ENCODE measurements at regions not wholly inside any gene's neighbourhood (a gene's known extent, or its start where the extent isn't known, plus 50 kb on each side); places are given as distances from the start of the nearest gene placed in this dataset.

- Mint-ChIP-seq H3K4me3 (no peak overlapping the region), H3K27me3 (peaks cover 1% of the 10 kb centered on the region), H3K36me3 (no peaks in the 10 kb centered on the region), H3K4me1 (peaks cover 4% of the 10 kb centered on the region), H3K9me3 (no peaks in the 10 kb centered on the region), H3K27ac (no peak overlapping the region)
Observed at GRCh38 chr20:60113024-60113724, 155.0 kb downstream of the CDH26 start.

- no peaks in the 10 kb centered on the region for H3K36me3 Mint-ChIP-seq
- H3K27ac Mint-ChIP-seq = no peak overlapping the region
- H3K4me3 Mint-ChIP-seq = no peak overlapping the region
- H3K4me1 Mint-ChIP-seq = peaks cover 4% of the 10 kb centered on the region
- H3K27me3 Mint-ChIP-seq = peaks cover 1% of the 10 kb centered on the region
- no peaks in the 10 kb centered on the region for H3K9me3 Mint-ChIP-seq
Observed at GRCh38 chr20:60113771-60114170, 155.5 kb downstream of the CDH26 start.

DNA sequence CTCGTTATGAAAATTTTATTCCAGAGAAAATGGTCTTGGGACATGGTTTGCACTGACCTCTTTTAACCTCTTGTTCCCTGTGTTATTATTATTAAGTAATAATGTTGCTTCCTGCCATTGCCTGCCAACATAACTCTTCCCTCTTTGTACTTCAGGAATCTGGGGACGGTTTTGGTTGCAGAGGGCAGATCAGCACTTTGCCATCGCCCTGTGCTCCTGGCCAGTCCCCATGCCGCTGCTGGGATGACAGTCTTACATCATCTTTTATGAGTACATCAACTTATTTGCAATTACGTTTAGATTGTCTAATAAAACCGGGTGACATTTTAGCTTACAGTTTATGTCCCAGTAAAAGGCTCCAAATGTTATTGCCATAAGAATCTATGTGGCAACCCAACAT is 157.2 kb downstream of the CDH26 start:
- peaks cover 4% of the 10 kb centered on the region for H3K4me1 Mint-ChIP-seq

DNA sequence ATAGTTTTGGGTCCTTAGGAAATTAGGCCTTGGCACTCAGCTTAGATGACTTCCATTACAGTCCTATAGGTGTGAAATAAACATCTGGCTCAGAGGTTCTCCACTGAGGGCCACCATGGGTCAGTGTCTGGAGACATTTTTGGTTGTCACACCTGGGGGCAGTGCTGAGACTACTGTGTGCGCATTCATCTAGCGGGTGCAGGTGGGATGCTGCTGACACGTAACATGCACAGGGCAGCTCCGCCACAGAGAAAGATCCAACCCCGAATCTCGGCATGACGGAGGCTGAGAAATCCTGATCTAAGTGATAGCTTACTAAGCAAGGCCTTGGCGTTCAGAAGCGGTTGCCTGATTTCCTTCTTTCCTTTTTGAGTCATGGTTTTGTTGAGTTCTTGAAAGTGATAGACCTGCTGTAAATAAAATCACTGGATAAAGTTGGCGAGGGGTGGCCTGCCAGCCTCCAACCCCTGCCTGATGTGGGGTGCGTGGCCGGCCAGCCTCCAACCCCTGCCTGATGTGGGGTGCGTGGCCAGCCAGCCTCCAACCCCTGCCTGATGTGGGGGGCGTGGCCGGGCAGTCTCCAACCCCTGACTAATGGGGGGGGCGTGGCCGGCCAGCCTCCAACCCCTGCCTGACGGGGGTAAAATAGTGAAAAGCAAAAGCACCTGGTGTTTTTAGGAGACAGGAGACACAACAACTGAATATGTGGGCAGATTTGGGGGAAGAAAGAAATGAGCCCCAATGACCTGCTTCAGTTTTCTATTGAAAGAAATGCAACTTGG is 158.1 kb downstream of the CDH26 start:
- H3K4me3 Mint-ChIP-seq = no peak overlapping the region

More for the DNA sequence above, 157.2 kb downstream of the CDH26 start:
- Mint-ChIP-seq H3K4me3 (no peak overlapping the region), H3K9me3 (no peaks in the 10 kb centered on the region), H3K36me3 (no peaks in the 10 kb centered on the region), H3K27ac (no peak overlapping the region), H3K27me3 (peaks cover 1% of the 10 kb centered on the region)

DNA sequence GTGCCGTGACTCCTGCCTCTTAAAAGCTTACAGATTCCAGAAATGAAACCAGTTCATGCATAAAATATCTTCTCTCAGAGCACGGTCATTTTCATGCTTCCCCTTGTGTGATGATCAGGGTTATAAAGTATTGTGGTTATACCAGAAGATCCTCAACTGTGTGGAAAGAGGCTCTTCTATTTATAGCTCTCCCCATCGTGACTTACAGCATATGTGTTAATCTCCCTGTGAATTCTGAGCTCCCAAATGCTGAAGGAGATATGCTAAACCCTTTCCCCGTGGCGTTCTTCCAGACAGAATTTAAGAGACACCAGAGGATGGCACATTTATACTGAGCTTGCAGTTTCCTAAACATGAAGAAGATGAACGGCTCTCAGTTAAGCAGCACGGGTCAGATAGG is 158.8 kb downstream of the CDH26 start:
- Mint-ChIP-seq H3K9me3 (no peaks in the 10 kb centered on the region), H3K36me3 (no peaks in the 10 kb centered on the region), H3K4me3 (no peak overlapping the region), H3K27me3 (peaks cover 1% of the 10 kb centered on the region), H3K27ac (no peak overlapping the region), H3K4me1 (peaks cover 4% of the 10 kb centered on the region)

More for the DNA sequence above, 158.1 kb downstream of the CDH26 start:
- Mint-ChIP-seq H3K27ac (no peak overlapping the region), H3K9me3 (no peaks in the 10 kb centered on the region), H3K4me1 (peaks cover 4% of the 10 kb centered on the region), H3K36me3 (no peaks in the 10 kb centered on the region), H3K27me3 (peaks cover 1% of the 10 kb centered on the region)

GRCh38 chr20:60121903-60122302 is 163.7 kb downstream of the CDH26 start:
- Mint-ChIP-seq H3K9me3 (no peaks in the 10 kb centered on the region), H3K27me3 (peaks cover 1% of the 10 kb centered on the region), H3K27ac (no peak overlapping the region), H3K36me3 (no peaks in the 10 kb centered on the region), H3K4me1 (peaks cover 4% of the 10 kb centered on the region), H3K4me3 (no peak overlapping the region)

GRCh38 chr20:60122671-60123070 is 164.4 kb downstream of the CDH26 start:
- H3K4me3 Mint-ChIP-seq = no peak overlapping the region
- H3K36me3 Mint-ChIP-seq = no peaks in the 10 kb centered on the region
- no peaks in the 10 kb centered on the region for H3K9me3 Mint-ChIP-seq
- no peak overlapping the region for H3K27ac Mint-ChIP-seq
- no peaks in the 10 kb centered on the region for H3K4me1 Mint-ChIP-seq
- H3K27me3 Mint-ChIP-seq = peaks cover 3% of the 10 kb centered on the region

- H3K27ac Mint-ChIP-seq = no peak overlapping the region
- no peaks in the 10 kb centered on the region for H3K9me3 Mint-ChIP-seq
- peaks cover 3% of the 10 kb centered on the region for H3K27me3 Mint-ChIP-seq
- H3K4me1 Mint-ChIP-seq = no peaks in the 10 kb centered on the region
- H3K36me3 Mint-ChIP-seq = no peaks in the 10 kb centered on the region
- no peak overlapping the region for H3K4me3 Mint-ChIP-seq
Observed at GRCh38 chr20:60123096-60123495, 164.9 kb downstream of the CDH26 start.

DNA sequence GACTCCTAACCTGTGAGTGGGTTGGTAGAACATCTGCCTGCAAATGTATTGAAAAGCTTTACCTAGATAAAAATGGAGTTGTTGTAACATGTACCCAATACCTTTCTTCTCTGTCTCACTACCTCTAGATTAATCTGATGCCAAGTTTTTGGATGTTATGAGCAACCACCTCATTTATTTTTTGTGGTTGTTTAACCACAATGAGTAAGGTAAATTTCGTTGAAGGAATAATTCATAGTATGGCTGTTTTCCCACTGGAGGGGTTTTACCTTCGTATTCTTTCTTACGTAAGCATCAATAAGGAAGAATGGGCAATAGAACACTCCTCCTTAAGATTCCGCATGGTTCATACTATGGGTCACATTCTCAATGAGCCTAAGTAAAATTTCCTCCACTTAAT is 165.4 kb downstream of the CDH26 start:
- Mint-ChIP-seq H3K4me1 (no peaks in the 10 kb centered on the region), H3K4me3 (no peak overlapping the region), H3K36me3 (no peaks in the 10 kb centered on the region)

DNA sequence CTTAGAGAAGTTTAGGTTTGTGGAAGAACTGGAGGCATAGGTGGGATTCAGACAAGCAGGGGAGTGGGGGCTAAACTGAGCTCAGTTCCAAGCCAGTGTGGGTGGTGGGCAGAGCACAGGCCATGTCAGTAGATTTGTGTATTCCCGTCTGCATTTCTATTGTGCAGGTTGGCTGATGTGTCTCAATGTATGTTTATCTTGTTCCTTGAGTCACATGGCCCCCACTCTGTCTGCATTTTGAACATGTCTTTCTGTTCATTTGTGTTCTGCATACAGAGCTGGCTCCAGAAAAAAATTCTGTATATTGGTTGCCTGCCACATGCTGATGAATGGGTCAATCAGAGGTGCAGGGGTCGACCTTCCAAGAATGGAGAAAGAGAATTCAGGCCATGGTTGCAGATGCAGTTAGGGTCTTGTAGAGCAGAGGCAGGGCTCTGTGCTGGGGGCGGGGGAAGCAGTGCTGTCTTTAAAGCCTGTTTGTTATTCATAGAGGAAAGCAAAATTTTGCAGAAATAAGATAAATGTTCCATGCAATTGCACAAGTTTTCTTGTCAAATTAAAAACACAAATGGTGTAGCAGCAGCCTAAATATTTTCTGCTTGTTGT is 166.7 kb downstream of the CDH26 start:
- Mint-ChIP-seq H3K9me3 (no peaks in the 10 kb centered on the region), H3K4me3 (no peak overlapping the region), H3K36me3 (no peaks in the 10 kb centered on the region), H3K4me1 (no peaks in the 10 kb centered on the region), H3K27me3 (peaks cover 3% of the 10 kb centered on the region), H3K27ac (no peak overlapping the region)

More for the DNA sequence above, 165.4 kb downstream of the CDH26 start:
- Mint-ChIP-seq H3K27ac (no peak overlapping the region), H3K9me3 (no peaks in the 10 kb centered on the region), H3K27me3 (peaks cover 3% of the 10 kb centered on the region)

DNA sequence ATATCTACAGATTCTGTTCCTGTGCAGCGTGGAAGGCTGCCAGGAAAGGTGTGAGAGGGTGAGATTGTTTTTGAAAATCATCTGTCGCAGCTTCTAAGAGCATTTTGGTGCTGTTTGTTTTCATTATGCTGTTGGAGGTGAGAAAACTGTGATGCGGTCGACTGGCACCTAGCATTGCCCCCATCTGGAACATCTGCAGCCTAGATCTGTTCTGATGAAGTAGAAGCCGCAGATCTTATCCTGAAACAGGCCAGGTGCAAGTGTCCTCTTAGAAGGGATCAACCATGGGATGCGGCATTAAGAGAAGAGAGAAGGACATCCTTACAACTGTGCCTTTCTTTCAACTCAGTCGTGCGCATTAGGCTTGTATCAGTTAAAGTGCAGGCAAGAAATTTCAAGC is 167.3 kb downstream of the CDH26 start:
- Mint-ChIP-seq H3K9me3 (no peaks in the 10 kb centered on the region), H3K4me1 (no peaks in the 10 kb centered on the region), H3K4me3 (no peak overlapping the region), H3K27me3 (peaks cover 3% of the 10 kb centered on the region), H3K36me3 (no peaks in the 10 kb centered on the region), H3K27ac (no peak overlapping the region)

GRCh38 chr20:60126975-60127374 is 168.8 kb downstream of the CDH26 start:
- Mint-ChIP-seq H3K4me1 (no peaks in the 10 kb centered on the region), H3K27me3 (peaks cover 3% of the 10 kb centered on the region)

DNA sequence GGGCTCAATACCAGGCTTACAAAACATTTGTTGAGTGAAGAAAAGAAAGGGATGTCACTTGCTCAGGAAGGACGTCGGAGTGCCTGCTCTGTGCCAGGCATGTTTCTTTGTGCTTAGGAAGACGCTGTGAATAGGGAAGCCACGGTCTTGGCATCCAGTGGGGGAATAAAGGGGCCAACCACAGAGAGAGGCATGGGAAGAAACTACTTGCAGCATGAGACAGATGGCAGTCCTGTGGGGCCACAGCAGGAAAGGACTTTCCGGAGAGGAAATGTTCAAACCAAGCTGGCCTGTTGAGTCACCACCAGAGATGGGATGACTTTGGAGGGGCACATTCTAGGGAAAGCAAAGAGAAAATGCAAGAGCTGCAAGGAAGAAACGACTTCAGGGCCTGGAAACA is 173.2 kb downstream of the CDH26 start:
- Mint-ChIP-seq H3K36me3 (no peaks in the 10 kb centered on the region), H3K4me1 (no peaks in the 10 kb centered on the region), H3K27ac (no peak overlapping the region), H3K4me3 (no peak overlapping the region), H3K27me3 (peaks cover 2% of the 10 kb centered on the region), H3K9me3 (no peaks in the 10 kb centered on the region)

More at GRCh38 chr20:60126975-60127374, 168.8 kb downstream of the CDH26 start:
- H3K36me3 Mint-ChIP-seq = no peaks in the 10 kb centered on the region
- no peaks in the 10 kb centered on the region for H3K9me3 Mint-ChIP-seq
- H3K4me3 Mint-ChIP-seq = no peak overlapping the region
- no peak overlapping the region for H3K27ac Mint-ChIP-seq

DNA sequence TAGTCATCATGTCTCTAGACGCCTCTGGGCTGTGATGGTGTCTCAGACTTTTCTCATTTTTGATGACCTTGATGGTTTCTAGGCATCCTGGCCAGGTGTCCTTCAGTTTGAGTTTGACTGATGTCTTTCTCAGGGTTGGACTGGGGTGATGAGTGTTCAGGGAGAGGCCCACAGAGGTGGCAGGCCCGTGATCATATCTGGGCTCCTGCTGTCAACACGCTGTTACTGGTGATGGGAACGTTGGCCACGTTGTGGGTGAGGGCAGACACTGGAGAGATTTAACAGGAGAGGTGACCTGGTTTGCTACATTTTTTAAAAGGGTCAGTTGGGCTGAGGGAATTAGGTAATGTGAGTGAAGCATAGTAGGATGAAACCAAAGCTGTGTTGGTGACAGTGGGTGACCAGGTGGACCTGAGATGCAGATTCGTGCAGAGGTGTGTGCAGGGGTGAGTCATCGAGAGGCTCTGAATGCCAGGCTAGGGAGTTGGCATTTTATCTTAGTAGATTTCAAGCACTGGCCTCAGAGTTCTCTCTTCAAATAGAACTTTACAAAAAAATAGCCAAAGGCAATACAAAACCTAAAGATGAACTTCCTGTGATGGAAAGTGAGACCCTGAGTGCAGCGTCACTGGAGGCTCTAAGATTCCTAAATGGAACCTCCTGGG is 174.1 kb downstream of the CDH26 start:
- Mint-ChIP-seq H3K27ac (no peak overlapping the region), H3K36me3 (no peaks in the 10 kb centered on the region), H3K4me1 (no peaks in the 10 kb centered on the region)

GRCh38 chr20:60132827-60133670 is 174.8 kb downstream of the CDH26 start:
- Mint-ChIP-seq H3K4me3 (no peak overlapping the region), H3K9me3 (no peaks in the 10 kb centered on the region), H3K36me3 (no peaks in the 10 kb centered on the region), H3K27ac (no peak overlapping the region), H3K27me3 (no peaks in the 10 kb centered on the region), H3K4me1 (no peaks in the 10 kb centered on the region)

More for the DNA sequence above, 174.1 kb downstream of the CDH26 start:
- Mint-ChIP-seq H3K9me3 (no peaks in the 10 kb centered on the region), H3K4me3 (no peak overlapping the region), H3K27me3 (peaks cover 2% of the 10 kb centered on the region)
